GM18858 (cell line): ENCODE measurements at regions not wholly inside any gene's neighbourhood (a gene's known extent, or its start where the extent isn't known, plus 50 kb on each side); places are given as distances from the start of the nearest gene placed in this dataset.
A peak's percentile ranks its signal among the peaks of the same experiment; 100 is the strongest.
"Not testable (repeated sequence)": the region's sequence is repeated elsewhere in the genome, so short reads cannot be mapped to it uniquely, and the experiment has no call there.

Source experiments
- ATAC-seq: cut with Tn5 transposase; IDR thresholded peaks from one replicate; pipeline ENCODE4 v1.9.1; 2021; ENCODE audit not compliant: unreplicated experiment

- no peak for ATAC-seq
These were observed 101.9 kb downstream of the RGS21 start for GRCh38 chr1:192418552-192419285.

DNA sequence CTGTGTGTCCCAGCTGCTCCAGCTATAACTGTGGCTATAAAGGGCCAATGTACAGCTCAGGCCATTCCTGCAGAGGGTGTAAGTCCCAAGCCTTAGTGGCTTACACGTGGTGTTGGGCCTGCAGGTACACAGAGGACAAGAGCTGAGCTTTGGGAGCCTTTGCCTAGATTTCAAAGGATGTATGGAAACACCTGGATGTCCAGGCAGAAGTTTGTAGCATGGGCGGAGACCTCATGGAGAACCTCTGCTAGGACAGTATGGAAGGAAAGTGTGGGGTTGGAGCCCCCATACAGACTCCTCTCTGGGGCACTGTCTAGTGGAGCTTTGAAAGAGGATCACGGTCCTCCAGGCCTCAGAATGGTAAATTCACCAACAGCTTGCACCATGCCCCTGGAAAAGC, 113.9 kb downstream of the RGS21 start:
- no peak for ATAC-seq

DNA sequence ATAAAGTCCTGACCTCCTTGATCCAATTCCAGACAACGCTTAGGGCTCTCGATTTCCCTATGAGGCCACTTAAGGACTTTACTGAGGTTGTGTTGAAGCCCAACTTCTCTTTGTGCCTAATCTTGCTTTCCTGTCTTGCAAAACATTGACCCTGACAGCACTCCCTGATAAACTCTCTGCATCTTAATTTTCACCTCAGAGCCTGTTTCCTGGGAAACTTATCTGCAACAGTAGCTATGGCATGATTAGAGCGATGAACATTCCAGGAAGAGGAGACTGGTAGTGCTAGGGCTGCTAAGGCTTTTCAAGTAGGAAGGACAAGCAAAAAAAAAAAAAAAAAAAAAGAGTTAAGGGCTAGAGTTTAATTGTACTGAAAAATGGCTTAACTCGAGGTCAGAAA, 118.9 kb downstream of the RGS21 start:
- no peak for ATAC-seq

DNA sequence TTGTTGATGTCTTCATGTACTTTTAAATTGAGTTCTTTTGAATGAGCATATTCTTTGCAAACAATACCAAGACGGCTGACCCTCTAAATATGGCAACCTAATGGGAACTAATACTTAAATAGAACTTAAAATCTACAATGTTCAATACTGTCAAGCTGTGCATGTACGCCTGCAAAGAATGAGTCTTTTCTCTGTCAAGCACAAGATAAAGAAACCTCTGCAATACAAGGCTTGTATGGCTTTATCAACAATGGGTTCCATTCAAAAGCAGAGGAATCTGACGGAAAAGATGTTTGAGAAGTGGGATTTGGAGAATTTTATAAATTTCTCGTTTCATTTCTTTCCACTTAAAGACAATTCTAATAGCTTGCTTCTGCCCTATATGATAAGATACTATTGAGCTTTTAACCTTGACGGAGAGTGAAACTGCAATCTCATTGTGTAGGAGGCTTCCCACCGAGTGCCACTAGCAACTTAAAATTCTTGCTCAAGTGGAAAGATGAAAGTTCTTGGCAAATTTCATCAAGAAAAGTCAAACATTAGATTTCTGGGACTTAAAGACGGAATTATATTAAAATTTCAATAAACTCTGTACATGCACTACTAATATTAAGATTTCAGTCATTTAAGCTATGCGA, 119.8 kb downstream of the RGS21 start:
- no peak for ATAC-seq

GRCh38 chr1:192438737-192439136, 121.9 kb downstream of the RGS21 start:
- no peak for ATAC-seq

DNA sequence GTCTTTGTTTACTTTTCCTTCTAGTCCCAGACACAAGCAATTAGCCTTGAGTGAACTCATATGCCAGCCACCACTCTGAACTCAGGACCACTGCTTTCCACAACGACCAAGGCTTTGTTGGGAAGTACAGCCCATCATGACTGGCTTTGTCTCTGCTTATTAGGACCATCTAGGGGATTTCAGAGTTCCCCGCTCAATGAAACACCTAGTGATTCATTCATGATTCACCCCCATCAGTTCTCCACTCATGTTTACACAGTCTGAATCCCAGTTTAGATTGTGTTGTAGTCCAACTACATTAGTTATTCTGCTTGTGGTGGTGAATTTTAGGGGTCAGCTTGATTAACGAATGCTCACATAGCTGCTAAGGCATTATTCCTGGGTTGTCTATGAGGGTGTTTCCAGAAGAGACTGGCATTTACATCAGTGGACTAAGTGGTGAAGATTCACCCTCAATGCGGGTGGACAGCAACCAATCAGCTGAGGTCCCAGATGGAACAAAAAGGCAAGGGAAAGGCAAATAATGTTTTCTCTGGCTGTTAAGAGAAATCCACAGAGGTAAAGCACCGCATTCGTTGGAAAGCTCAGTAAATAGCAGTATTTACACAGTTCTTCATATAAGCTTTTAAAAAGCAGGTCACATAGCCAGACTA, 122.7 kb downstream of the RGS21 start:
- ATAC-seq: no peak

DNA sequence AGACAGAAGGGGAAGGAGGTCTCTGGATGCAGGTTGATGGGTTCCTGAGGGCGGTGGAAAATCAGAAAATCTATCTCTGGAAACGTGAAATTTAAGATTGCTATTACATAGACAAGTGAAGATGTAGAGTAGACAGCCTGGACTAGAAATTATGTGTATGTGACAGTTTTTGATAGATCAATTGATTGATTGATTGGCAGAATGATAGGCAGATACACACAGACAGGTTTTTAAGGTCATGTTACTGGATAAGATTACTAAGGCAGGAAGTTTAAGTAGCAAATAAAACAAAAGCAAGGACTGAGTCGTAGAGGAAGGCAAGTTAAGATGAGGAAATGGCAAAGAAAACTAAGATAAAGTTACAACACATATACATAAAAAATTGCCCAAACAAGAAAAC, 124.7 kb downstream of the RGS21 start:
- ATAC-seq: no peak

DNA sequence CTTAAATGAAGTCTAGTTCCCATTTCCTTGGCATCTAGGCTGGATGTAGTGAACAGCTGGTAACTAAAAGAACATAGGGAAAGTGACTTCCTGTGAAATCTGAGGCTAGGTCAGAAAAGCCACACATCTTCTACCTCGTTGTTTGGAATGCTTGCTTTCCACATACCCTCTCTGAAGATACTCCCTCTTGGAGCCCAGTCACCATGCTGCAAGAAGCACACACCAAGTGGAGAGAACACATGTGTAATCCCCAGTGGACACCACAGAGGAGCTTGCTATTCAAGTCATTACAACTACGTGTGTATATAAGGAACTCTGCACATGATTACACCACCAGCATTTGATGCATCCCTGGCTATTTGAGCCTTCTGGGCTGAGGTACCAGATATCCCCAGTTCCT, 125.9 kb downstream of the RGS21 start:
- no peak for ATAC-seq

DNA sequence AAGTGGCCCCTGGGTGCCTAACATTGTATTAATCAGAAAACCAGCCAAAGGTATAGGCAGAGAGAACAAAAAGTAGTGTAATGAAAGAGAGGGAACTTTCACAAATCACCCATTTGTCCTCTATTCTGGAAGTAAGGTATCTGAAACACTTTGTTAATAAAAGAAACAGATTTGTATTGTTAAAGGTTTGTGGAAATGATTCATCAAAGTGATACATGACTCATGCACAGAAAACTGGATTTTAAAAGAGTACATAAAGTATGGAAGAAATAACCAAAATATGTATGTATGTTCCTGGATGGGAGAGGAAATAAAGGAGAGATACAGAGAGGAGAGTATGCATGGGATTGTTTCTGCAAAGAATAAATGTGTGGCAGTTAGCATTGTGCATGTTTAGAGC, 126.8 kb downstream of the RGS21 start:
- ATAC-seq: no peak

- ATAC-seq: no peak
These were observed 128.4 kb downstream of the RGS21 start for GRCh38 chr1:192445241-192445640.

DNA sequence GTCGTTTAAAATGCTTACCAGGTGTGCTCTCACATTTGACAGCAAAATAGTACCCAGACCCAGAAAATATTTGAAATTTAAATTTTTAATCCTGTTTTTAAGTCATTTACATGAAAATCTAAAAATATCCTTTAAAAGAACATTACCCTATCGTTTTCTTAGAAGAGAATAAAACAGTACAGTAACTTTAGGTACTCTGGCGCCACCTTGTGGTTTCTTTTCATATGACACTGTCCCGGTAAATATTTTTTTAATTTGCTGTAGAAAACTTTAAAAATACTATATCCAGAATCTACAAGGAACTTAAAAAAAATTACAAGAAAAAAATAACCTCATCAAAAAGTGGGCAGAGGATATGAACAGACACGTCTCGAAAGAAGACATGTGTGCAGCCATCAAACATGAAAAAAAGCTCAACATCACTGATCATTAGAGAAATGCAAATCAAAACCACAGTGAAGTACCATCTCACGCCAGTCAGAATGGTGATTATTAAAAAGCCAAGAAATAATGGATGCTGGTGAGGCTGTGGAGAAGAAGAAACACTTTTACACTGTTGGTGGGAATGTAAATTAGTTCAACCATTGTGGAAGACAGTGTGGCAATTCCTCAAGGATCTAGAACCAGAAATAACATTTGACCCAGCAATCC, 129.2 kb downstream of the RGS21 start:
- ATAC-seq: peak; percentile 53

DNA sequence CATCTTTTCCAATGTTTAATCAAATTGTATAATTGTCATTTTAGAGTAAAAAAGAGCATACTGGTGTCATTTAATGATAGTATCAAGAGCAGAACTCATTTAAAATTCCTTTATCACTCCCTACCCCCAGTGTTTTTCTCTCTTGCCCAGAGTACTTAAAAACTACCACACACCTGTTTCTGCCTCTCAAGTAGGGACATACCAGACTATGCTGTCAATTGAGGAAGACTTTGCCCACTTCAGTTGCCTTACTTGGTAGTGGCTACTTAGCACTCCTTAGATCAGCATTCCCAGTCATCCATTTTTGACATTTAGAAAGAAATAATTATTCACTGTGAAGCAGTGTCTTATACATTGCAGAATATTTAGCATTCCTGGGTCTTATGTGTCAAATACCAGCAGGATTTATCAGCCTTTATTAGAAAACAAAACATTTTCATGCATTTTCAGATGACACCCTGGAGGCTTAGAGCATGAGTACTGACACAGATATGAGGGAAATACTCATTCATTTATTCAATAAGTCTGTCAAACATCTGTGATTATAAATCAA, 127.5 kb upstream of the RGS1 start:
- ATAC-seq: no peak

- no peak for ATAC-seq
These were observed 122.1 kb upstream of the RGS1 start for GRCh38 chr1:192453360-192453992.

DNA sequence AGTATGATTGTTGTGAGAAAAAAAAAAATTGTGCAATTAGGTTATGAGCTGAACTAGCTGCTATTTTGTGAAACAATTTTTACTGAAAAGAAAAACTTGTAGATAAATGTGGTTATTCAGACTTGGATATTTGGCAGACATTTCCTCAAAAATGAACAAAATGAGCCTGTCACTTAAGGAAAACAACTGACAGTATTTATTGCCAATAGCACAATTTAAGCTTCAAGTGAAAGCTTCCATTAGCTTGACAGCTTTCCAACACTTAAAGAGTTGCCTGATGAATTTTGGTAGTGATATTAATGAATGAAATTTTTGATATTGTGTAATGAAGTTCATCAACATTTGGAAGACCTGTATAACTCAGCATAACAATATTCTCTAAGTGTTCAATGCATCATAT, 116.1 kb upstream of the RGS1 start:
- ATAC-seq: no peak

DNA sequence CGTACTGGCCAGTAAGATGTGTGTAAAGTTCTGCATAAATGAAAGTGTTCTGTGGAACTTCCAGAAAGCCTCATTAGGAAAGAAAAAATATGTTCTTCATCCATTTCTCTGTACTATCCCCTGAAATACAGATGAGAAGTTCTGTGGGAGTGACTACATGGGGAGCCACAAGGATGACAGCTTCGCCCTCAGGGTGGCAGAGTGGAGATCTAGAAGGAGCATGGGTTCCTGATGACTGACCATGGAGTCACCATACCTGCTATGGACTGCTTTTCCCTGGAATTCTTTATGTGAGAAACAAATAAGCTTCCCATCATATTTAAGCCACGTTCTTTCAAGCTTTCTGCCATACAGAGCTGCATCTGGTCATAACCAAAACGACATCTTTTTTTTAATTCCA, 113.9 kb upstream of the RGS1 start:
- ATAC-seq: no peak

GRCh38 chr1:192462616-192463015, 113.0 kb upstream of the RGS1 start:
- ATAC-seq: no peak

- ATAC-seq: no peak
These were observed 111.9 kb upstream of the RGS1 start for GRCh38 chr1:192463661-192464060.

- not testable (repeated sequence) for ATAC-seq
These were observed 110.4 kb upstream of the RGS1 start for GRCh38 chr1:192465221-192465620.

- no peak for ATAC-seq
These were observed 101.4 kb upstream of the RGS1 start for GRCh38 chr1:192474080-192474683.

DNA sequence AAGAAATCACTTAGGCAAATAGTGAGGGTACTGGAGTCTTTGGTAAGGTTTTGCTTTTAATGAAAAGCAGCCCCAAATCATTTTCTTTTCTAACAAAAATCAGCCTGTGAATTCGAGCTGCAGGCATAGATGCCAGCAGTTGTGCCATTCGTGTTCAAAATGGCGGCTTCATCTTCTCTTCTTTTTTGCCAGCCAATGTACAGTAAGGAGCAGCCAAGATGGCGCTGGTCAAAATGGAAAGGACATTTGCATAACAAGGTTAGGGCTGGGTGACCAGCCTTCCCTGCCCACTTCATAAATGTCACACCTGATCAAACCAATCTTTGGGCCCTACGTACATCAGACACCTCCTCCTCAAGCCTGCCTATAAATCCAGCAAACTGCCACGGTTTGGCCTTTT, 100.2 kb upstream of the RGS1 start:
- no peak for ATAC-seq

- no peak for ATAC-seq
These were observed 99.6 kb upstream of the RGS1 start for GRCh38 chr1:192475970-192476369.
